ENCODE measurements at regions not wholly inside any gene's neighbourhood (a gene's known extent, or its start where the extent isn't known, plus 50 kb on each side); places are given as distances from the start of the nearest gene placed in this dataset.

DNA sequence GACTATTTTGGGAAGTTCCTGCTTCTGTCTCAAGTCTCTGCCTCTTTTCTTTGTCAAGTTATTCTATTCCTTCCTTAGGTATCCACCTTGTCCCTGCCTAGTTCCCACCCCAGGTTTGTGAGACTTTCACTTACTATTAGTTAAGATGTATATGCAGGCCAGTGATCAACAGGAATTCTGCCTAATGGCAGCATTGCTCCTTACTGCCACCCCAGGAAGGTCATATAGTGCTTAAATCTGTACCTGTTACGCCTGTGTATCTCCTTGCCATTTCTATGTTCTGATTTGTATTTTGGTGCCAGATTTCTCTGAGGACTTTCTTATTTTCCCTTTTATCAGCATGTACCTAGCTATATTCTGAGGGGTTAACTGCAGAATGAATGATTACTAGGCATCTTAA lies 746.0 kb upstream of the TMEFF2 start:
- no peak for TF ChIP-seq POLR2A (IDR thresholded peaks at IDR 0.05)
- TF ChIP-seq, protein P1, sequence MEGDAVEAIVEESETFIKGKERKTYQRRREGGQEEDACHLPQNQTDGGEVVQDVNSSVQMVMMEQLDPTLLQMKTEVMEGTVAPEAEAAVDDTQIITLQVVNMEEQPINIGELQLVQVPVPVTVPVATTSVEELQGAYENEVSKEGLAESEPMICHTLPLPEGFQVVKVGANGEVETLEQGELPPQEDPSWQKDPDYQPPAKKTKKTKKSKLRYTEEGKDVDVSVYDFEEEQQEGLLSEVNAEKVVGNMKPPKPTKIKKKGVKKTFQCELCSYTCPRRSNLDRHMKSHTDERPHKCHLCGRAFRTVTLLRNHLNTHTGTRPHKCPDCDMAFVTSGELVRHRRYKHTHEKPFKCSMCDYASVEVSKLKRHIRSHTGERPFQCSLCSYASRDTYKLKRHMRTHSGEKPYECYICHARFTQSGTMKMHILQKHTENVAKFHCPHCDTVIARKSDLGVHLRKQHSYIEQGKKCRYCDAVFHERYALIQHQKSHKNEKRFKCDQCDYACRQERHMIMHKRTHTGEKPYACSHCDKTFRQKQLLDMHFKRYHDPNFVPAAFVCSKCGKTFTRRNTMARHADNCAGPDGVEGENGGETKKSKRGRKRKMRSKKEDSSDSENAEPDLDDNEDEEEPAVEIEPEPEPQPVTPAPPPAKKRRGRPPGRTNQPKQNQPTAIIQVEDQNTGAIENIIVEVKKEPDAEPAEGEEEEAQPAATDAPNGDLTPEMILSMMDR (IDR thresholded peaks at IDR 0.05): no peak

All from breast epithelium (tissue), 3 donors.